A204.1 (cell line): ENCODE measurements at regions not wholly inside any gene's neighbourhood (a gene's known extent, or its start where the extent isn't known, plus 50 kb on each side); places are given as distances from the start of the nearest gene placed in this dataset.
"Not testable (repeated sequence)": the region's sequence is repeated elsewhere in the genome, so short reads cannot be mapped to it uniquely, and the experiment has no call there.

Experiments used
- FAIRE-seq: peaks from 2 replicates; lab custom pipeline; 2012; peaks lifted over from hg19 to GRCh38; lab: Jason Lieb, UNC

DNA sequence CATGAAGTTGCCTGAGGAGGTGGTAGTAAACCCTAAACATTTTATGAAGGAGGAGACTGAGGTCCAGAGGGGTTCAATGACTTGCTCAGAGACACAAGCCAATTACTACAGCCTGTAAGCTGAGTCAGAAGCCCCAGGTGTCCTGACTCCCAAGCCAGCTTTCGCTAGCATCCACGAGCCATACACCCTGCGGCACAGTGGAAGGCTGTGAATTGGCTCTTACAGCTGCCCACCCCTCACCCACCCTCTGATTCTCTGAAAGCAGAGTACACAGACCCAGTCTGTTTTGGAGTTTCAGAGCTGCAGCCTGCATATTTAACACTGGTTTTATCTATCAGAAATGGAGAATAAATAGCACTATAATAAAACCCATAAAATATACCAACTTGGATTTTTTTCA is 253.4 kb downstream of the IGSF11 start:
- no peak for FAIRE-seq

DNA sequence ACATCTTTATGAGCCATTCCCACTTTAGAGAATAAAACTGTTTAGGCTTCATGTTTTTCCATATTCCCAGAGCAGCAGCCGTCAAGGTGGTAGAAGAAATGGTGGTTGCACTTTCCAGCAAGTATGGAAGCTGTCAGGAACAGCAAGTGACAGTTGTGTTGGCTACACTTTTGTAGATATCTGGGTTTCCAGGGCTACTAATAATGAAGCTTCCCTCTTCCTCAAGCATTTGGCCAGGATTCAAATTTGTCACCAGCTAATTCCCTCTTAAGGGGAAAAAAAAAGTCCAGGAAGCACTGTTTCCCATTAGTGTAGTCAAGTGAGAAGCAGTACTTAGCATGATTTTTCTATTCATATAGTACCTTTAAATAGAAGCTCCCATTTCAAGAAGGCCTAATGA is 252.8 kb downstream of the IGSF11 start:
- no peak for FAIRE-seq

DNA sequence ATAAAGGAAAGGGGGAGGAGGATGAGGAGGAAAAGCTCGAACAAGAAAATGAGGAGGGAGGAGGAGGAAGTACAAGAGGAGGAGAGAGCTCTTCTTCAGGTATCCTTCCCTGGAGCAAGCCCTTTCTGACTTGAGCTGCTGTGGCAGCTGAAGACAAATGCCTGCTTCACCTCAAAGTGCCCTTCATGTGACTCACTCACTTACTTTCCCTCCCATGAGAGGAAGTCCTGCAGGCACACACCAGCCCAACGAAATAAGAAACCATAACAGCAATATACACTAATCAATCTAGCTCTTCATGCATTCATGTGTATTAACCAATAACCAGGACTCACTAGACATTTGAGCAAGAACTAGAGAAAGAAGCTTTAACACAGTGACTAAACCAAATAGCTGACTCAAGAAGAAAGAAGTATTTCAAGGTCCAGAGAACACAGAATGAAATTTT is 251.9 kb downstream of the IGSF11 start:
- no peak for FAIRE-seq

DNA sequence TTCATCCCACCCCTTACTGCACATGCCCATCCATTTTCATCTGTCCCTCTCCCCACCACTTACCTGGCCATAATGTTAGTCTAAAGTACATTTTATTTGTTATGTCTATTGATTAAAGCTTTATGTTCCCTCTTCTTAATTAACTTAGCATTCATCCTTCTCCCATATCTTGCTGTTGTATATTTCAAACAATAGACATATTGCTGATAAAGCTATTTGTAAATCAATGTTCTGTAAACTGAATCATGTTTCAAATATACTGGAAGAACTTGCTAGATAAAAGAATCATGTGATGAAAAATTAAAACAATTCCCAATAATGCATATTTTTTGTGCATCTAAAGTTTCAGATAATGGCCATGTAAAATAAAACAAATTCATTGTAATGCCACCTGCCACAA is 249.2 kb downstream of the IGSF11 start:
- FAIRE-seq, result no peak

DNA sequence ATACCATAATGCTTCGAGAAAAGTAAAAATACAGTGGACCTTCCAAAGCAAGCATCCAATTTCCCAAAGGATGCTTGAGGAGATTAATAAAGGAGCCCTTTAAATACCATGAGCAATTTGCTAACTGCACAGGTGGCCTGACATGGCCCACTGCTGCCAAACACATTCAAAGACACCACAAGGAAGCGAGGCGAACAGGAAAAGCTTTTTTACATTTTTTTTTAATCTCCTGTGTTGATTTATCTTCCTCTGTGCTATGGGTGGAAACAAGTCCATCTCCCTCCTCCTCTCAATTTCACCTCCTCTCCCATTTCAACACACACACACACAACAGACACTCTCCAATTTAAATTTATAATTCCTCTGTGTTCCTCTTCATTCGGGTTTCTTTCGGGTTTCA is 243.4 kb downstream of the IGSF11 start:
- no peak for FAIRE-seq

DNA sequence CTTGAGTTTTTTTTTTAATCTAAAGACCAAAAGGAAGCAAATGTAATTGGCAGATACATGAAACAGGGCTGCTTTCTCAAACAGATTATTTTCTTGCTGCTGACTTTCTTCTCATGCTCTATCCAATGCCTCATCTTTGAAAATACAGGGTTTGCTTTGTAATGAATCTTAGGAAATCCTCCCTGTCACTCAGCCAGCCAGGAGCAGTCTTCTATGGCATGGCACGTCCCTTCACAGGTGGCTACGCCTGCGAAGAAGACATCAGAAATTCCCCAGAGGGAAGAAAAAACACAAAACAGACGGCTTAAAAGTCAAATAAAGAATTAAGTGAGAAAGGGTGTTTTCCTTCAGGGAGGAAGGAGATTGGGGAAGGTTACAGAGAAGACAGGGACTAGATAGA is 242.5 kb downstream of the IGSF11 start:
- no peak for FAIRE-seq

DNA sequence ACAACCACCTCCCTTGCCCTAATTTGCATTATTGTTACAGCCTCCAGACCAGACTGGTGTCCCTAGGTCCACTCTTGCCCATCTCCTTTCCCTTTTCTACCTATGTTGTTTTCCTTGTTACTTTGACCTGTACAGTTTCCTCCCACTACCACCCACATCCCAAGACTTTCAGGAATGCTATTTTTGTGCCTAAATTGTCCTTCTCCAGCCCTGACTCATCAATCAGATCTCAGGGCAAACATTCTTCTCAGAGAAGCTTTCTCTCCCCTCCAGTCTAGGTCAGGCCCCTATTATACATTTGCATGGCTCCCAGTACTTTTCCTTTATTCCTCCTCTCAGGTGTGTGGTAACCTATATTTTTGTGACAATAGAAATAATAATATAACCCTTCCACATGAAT is 241.5 kb downstream of the IGSF11 start:
- FAIRE-seq, result no peak

DNA sequence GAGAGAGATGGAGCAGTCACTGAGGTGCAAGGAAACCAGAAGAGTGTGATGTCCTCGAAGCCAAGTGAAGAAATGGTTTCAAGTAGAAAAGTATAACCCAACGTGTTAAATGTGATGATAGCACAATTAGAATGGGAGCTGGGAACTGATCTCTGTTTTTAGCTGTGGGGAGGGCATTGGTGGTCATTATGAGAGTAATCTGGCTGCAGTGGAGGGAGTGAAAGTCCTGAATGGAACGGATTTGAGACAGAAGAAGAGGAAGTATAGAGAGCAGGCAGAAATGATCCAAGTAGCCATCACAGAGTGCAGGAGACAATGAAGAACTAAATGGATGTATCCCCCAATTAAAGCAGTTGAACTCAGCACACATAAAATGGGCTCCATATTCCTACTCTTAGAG is 235.3 kb downstream of the IGSF11 start:
- FAIRE-seq, result no peak

DNA sequence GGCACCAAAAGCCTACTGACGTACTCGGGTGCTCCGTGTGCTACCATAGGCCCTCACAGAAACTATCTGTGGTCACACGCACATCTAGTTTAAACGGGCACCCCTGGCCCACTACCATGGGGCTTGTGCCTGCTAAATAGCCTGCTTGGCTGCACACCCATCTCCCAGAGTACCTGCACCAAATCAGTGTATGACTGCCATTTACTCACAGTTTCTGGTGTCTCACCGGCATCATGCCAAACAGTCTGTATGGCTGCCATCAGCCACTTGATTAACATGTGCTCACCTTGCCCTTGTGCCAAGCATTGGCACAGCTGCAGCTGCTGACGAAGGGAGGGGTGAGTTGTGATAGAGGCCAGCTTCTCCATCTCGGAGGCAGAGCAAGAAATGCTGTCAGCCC is 232.7 kb downstream of the IGSF11 start:
- FAIRE-seq, result no peak

DNA sequence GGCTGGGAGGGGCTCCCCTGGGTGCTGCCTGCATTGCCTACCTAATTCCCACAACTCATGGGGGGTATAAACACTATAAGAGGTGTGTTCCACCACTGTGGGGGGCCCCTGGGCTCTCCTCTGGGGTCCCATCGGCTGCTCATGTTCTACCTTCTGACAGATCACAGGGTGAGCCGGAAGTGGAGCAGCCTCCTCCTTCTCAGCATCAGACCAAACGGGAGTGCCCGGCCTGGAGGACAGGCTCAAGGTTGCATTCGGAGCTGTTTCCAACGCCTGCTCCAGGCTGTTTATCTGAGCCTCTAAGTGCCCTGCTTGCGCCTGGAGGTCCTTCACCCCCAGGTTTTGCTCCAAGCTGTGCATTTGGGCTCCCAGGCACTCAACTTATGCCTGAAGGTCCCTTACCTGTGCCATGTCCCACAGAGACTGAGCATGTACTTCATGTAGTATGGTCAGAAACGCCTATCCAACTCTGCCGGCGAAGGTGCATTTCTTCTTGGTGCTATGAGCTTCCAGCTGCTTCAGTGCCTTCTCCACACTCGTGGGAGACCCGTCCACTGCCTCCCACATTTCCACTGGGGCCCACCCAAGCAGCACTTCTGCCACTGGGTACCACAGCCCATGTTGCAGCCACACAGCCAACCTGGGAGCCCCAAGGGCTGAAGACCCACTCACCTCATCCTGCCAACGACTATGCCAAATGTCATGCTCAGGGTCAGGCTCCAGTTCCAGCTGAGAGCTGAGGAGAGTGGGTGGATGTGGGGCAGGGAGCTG is 232.1 kb downstream of the IGSF11 start:
- no peak for FAIRE-seq

DNA sequence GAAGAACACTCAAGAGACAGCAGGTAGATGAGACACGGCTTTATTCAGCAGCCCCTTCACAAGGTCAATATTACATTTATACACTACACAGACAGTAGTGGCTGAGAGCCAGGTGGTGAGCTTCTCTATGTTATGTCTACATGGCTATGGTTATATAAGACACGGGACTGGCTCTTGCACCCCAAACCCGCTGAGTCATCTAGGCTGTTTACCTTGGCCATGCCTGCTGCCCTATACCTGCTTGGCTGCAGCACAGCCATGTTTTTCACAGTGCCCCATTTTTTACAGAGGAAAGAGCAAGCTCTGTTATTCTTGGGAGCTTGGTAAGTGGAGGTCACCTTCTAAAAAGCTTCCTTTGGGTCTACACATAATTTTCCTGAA is 231.6 kb downstream of the IGSF11 start:
- no peak for FAIRE-seq

DNA sequence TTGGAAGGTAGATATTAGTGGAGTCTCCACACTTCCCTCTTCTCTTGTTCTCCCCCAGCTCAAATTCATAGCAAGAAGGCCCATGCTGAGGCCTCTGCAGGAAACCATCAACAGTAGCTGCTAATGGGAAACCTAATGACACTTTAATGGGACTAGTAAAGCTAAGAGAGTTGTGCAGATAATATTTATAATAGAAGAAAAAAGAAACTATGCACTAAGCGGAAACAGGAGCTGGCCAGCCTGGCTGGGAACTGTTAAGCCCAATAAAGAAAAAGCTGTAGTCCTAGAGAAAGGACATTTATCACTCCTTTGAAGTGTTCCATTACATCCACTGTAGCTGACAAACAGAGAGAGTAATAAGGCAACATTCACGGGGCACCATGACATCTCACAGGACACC is 229.6 kb downstream of the IGSF11 start:
- FAIRE-seq, result no peak

DNA sequence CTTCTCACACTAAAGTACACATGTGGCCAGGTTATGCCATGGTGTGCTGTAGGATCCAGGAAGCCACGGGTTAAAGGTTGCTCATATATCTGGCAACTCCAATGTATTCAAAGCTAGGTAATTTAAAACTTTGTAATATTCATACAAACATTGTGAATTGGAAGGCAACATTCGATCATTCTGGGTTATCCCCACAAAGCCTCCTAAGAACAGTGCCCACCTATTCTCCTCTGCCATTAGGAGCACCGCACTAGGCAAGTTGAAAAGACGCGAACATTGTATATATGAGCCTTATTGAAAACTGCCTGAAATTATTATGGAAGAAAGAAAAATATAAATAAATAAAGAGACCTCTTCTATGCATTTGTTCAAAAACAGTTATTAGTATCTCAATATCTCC is 228.2 kb downstream of the IGSF11 start:
- no peak for FAIRE-seq

DNA sequence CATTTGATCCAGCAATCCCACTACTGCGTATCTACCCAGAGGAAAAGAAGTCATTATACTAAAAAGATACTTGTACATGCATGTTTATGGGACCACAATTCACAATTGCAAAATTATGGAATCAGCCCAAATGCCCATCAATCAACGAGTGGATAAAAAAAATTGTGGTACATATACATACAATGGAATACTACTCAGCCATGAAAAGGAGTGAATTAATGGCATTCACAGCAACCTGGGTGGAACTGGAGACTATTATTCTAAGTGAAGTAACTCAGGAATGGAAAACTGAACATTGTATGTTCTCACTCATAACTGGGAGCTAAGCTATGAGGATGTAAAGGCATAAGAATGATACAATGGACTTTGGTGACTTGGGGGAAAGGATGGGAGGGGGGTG is 227.3 kb downstream of the IGSF11 start:
- FAIRE-seq, result not testable (repeated sequence)

DNA sequence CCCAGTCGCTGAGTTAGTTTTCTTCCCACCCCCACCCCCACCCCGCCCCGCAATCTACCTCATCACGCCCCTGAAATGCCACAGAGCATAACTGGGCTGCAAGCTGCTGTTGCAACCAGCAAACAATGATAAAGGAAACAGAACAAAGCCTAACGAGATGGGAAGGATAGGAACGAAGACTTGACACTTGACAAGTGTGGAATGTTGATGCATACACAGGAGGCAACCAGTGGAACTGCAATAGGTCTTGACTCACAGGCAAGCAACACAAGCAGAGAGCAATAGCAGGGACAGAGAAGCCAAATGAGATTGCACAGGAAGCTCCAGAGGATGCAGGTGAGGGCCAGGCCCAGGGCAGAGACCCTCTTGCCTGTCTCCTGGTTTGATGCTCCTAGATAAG is 225.9 kb downstream of the IGSF11 start:
- FAIRE-seq, result no peak

DNA sequence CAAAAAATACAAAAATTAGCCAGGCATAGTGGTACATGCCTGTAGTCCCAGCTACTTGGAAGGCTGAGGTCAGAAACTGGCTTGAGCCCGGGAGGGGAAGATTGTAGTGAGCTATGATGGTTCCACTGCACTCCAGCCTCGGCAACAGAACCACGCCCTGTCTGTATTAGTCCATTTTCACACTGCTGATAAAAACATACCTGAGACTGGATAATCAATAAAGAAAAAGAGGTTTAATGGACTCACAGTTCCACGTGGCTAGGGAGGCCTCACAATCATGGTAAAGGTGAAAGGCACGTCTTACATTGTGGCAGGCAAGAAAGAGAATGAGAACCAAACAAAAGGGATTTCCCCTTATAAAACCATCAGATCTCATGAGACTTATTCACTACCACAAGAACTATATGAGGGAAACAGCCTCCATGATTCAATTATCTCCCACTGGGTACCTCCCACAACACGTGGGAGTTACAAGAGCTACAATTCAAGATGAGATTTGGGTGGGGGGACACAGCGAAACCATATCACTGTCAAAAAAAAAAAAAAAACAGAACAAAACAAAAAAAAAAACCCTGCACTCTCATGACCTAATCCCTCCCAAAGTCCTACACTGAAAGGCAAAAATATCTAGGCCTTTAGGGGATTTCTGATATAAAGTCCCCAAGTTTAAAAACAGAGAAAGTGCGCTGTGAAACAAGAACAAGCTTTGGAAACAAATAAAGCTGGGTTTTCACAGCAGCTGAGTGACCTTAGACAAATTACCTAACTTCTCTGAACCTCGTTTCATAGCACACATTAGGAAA is 224.7 kb downstream of the IGSF11 start:
- no peak for FAIRE-seq

DNA sequence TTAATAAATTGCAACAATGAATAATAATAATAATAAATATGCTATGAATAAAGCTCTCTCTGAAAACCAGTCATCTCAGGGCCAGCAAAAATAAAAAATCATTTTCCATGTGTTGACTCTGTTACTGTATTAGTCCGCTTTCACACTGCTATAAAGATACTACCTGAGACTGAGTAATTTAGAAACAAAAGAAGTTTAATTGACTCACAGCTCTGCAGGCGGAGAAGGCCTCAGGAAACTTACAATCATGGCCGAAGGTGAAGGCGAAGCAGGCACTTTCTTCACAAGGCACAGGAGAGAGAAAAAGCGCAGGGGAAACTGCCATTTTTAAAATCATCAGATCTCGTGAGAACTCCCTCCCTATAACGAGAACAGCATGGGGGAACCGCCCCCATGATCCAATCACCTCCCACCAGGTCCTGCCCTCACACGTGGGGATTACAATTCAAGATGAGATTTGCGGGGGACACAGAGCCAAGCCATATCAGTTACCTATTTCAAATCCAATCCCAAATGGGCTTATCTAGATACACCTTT is 224.1 kb downstream of the IGSF11 start:
- FAIRE-seq, result no peak

DNA sequence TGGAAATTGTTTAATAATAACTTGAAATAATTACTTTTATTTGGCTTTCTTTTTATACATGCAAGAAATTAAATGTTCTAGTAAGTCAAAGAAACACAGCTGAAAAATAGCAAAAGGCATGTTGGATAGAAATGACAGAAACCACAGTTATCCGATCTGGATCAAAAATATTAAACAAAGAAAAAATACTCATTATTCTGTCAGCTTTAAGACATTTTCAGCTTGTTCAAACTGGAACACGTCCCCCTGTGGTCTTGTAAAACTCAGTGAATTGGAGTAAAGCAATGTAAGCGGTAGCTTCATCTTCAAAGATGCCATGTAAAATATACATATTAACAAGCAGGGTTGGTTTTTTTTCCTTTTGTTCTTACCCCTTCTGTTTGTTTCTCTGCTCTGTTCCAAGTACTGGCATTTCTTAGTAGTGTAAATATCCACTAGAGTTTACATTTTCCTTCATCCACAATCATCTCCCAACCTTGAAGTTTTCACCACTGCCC is 223.4 kb downstream of the IGSF11 start:
- no peak for FAIRE-seq

DNA sequence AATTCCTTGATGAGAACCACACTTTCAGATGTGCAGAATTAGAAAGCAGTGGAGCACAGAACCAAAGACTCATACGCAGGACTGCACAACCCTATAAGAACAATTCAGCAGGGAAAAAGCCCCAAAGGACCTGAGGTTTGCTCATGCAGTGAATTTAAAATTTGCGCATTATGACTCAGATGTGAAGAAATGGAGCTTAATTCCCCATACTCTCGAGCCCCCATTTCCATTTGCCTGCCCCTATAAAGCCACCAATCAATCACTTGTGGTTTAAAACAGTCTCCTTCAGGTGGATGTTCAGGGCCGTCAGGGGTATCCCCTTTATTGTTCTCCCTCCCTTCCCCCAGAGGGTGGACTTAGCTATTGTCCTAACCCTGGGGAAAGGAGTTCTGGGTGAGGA is 221.2 kb downstream of the IGSF11 start:
- no peak for FAIRE-seq

DNA sequence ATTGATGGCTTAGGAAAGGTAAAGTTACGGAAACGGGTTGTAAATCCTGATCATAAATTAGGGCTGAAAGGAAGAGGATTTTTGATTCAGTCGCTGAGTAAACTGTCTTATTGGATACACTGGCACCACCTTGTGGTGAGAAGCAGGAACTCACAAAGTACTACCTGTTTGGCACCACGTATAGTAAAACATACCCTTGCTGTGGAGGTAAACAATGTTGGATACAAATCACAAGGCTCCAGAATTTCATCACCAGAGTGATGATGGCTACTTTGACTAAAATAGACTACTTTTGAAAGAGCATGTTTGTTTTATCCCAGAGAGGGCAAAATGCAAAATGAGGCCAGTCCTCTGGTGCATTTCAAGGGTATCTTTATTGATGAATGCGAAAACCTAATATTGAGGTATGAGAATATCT is 216.9 kb downstream of the IGSF11 start:
- FAIRE-seq, result peak; percentile 65

DNA sequence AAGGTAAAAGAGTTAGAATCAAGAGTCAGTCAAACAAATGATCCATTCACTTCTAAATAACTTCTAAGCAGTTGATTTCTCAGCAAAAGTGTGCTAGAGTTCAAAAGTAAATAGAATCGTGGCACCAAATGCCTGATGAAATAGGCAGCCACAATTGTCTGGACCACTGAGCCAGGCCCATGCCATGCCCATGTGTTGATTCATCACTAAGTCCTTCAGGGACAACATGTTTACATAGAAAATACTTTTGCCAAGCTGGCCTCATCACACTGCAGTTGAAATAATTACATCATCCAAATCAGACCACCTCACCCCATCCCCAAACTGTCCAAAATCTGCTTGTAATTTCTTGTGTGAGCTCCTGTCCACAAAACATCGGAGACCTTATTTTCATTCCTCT is 216.3 kb downstream of the IGSF11 start:
- no peak for FAIRE-seq

DNA sequence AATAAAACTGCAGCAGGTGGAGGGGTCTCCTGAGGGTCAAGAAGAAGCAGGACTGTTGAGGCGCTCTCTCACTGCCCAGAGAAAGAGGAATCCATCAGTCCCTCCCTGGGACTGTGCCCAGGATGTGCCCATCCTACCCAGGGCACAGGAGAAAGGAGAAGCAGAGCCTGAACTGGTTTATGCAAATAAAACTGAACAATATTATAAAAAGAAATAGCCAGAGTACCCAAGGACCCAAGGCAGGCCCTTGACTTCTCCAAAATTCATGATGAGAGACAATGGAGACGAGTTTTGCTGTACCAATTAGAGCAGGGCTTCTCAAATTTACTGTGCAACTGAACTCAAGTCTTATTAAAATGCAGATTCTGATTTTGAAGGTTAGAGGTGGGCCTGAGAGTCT is 211.0 kb downstream of the IGSF11 start:
- no peak for FAIRE-seq

DNA sequence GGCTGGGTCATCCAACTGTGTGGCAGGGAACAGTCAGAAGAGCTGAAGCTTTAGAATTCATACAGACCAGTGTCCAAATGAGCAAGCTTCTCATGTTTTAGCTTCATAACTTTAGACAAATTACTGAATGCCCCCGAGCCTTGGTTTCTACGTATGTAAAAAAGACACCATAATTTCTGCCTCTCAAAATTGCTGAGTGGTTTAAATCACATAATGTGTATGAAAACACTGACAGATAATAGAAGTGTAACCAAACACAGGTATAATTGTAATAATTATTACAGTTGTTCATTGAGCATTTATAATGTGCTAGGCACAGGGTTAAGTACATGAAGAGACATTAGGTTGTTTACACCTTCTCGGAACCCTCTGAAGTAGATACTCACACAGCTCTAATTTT is 207.2 kb downstream of the IGSF11 start:
- FAIRE-seq, result no peak
